WI38 (cell line): ENCODE measurements at regions not wholly inside any gene's neighbourhood (a gene's known extent, or its start where the extent isn't known, plus 50 kb on each side); places are given as distances from the start of the nearest gene placed in this dataset.

Experiments
- H3K4me3 ChIP-seq: 2 replicates; pipeline ENCODE4 v1.5.1; 2011; ENCODE audit warnings: low read depth, mild to moderate bottlenecking, control low read depth, low read length
- CTCF ChIP-seq: IDR thresholded peaks from 2 replicates; pipeline ENCODE4 v1.5.1; 2012; ENCODE audit warnings: low read depth, mild to moderate bottlenecking, control low read depth, low read length

- no peak overlapping the region for H3K4me3 ChIP-seq
- no peak for TF ChIP-seq CTCF
Observed at GRCh38 chr2:106629981-106630380, 142.8 kb downstream of the CD8B2 start.

- TF ChIP-seq CTCF = no peak
- no peak overlapping the region for H3K4me3 ChIP-seq
Observed at GRCh38 chr2:106631281-106631680, 144.1 kb downstream of the CD8B2 start.

- TF ChIP-seq CTCF = no peak
- H3K4me3 ChIP-seq = no peak overlapping the region
Observed at GRCh38 chr2:106638043-106638442, 150.9 kb downstream of the CD8B2 start.

- TF ChIP-seq CTCF = no peak
- no peak overlapping the region for H3K4me3 ChIP-seq
Observed at GRCh38 chr2:106638580-106638979, 151.4 kb downstream of the CD8B2 start.

- TF ChIP-seq CTCF = no peak
Observed at GRCh38 chr2:106642679-106643078, 155.5 kb downstream of the CD8B2 start.

GRCh38 chr2:106644623-106645022 is 157.5 kb downstream of the CD8B2 start:
- no peak overlapping the region for H3K4me3 ChIP-seq
- no peak for TF ChIP-seq CTCF

More at GRCh38 chr2:106642679-106643078, 155.5 kb downstream of the CD8B2 start:
- no peak overlapping the region for H3K4me3 ChIP-seq

GRCh38 chr2:106646605-106647004 is 159.4 kb downstream of the CD8B2 start:
- TF ChIP-seq CTCF = no peak
- no peak overlapping the region for H3K4me3 ChIP-seq
